ENCODE measurements at regions not wholly inside any gene's neighbourhood (a gene's known extent, or its start where the extent isn't known, plus 50 kb on each side); places are given as distances from the start of the nearest gene placed in this dataset.

GRCh38 chr10:80739963-80740715 is 202.4 kb downstream of the SH2D4B start:
- TF ChIP-seq, protein P1, sequence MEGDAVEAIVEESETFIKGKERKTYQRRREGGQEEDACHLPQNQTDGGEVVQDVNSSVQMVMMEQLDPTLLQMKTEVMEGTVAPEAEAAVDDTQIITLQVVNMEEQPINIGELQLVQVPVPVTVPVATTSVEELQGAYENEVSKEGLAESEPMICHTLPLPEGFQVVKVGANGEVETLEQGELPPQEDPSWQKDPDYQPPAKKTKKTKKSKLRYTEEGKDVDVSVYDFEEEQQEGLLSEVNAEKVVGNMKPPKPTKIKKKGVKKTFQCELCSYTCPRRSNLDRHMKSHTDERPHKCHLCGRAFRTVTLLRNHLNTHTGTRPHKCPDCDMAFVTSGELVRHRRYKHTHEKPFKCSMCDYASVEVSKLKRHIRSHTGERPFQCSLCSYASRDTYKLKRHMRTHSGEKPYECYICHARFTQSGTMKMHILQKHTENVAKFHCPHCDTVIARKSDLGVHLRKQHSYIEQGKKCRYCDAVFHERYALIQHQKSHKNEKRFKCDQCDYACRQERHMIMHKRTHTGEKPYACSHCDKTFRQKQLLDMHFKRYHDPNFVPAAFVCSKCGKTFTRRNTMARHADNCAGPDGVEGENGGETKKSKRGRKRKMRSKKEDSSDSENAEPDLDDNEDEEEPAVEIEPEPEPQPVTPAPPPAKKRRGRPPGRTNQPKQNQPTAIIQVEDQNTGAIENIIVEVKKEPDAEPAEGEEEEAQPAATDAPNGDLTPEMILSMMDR (IDR thresholded peaks at IDR 0.05; ENCODE audit: low read length, missing control alignments) = no peak
- H3K4me3 ChIP-seq (replicated peaks; ENCODE audit: low read depth, low read length) = no peak overlapping the region
- DNase-seq (ENCODE audit: low read depth) = no peak

DNA sequence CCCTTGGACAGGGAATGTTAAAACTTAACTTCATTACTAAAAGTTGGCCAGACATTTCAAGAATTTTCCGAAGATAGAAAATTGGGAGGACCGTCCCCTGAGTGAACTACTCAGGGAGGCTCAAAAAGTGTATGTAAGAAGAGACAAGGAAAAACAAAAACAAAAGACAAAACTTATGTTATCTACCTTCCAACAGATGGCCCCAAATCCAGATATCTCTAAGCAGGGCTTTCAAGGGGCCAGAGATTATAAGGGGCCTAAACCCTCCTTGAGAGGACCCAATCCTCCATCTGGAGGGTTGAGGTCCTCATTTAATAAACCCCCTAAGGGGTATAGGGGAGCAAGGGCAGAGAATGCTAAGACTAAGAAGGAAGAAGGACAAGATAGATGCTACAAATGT is 203.6 kb downstream of the SH2D4B start:
- TF ChIP-seq, protein P1 (IDR thresholded peaks at IDR 0.05; ENCODE audit: low read length, missing control alignments) = no peak
- DNase-seq (ENCODE audit: low read depth) = no peak
- no peak overlapping the region for H3K4me3 ChIP-seq (replicated peaks; ENCODE audit: low read depth, low read length)

DNA sequence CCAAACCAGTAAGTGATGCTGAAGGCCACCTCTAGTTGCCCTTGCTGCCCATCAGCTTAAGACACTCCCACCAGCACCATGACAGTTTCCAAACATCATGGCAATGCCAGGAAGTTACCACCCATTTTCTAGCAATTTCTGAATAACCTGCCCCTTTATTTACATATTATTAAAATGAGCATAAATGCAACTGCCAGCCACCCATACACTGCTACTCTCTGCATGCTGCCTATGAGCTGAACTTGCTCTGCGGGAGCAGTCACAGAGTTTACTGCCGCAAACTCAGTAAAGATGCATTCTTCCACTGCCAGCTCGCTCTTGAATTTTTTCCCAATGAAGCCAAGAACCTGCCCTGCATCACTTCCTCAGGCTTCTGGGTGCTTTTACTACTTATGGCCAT is 212.6 kb downstream of the SH2D4B start:
- no peak for DNase-seq (ENCODE audit: low read depth)
- no peak overlapping the region for H3K4me3 ChIP-seq (replicated peaks; ENCODE audit: low read depth, low read length)
- TF ChIP-seq, protein P1 (IDR thresholded peaks at IDR 0.05; ENCODE audit: low read length, missing control alignments) = no peak

- no peak for DNase-seq (ENCODE audit: low read depth)
- TF ChIP-seq, protein P1 (IDR thresholded peaks at IDR 0.05; ENCODE audit: low read length, missing control alignments) = no peak
- H3K4me3 ChIP-seq (replicated peaks; ENCODE audit: low read depth, low read length) = no peak overlapping the region
These were observed 214.2 kb downstream of the SH2D4B start for GRCh38 chr10:80751940-80752339.

DNA sequence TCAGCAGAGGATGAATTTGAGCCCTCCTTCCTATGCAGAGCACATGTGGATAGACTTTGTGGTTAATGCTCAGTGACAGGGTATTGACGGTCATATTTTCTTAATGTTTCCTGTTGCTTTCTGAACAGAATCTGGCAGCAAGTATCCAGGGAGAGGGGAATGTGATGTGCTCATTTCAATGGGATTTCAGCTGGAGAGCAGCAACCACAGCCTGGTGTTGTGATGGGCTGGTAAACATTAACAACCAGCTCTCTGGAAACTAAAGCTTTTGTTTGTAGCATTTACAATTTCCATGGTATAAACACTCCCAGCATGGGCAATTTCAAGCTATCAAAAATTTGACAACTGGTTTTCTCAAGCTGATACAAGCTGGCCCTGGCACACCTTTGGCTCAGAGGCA is 215.9 kb downstream of the SH2D4B start:
- no peak for DNase-seq (ENCODE audit: low read depth)
- no peak overlapping the region for H3K4me3 ChIP-seq (replicated peaks; ENCODE audit: low read depth, low read length)
- TF ChIP-seq, protein P1 (IDR thresholded peaks at IDR 0.05; ENCODE audit: low read length, missing control alignments) = no peak

DNA sequence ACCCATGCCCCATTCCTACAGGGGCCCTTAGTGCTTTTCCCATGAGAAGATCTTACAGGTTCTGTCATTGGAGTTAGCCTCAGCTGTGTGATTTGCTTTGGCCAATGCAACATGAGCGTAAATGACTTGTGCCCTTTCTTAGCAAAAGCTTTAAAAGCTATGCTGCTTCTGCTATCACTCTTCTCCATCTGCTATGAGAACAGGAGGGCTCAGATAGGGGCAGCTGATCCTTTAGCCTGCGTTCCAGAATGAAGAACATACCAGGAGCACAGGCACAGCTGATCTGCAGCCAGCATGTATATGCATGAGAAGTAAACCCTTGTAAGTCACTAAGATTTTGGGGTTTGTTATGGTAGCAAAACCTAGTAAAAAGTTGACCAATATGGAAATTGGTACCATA is 218.2 kb downstream of the SH2D4B start:
- TF ChIP-seq, protein P1 (IDR thresholded peaks at IDR 0.05; ENCODE audit: low read length, missing control alignments) = no peak
- no peak for DNase-seq (ENCODE audit: low read depth)
- no peak overlapping the region for H3K4me3 ChIP-seq (replicated peaks; ENCODE audit: low read depth, low read length)

DNA sequence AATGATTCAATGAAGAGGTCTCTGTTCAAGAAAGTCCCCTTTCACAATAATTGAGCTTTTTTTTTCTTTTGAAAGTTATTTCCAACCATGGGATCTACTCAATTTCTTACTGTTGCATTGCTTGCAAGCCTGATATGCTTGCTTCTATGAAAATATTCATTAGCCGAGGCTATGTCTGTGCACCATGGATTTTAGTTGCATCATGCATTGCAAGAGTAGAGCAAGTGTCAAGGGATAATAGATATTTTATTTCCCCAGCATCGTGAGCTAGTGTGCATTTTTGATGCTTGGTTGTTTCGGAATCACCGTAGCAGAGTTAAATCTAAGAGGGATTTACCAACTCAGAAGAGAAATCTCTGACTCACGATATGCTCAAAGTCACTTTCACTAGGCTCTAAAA is 222.0 kb downstream of the SH2D4B start:
- TF ChIP-seq, protein P1 (IDR thresholded peaks at IDR 0.05; ENCODE audit: low read length, missing control alignments) = no peak
- no peak overlapping the region for H3K4me3 ChIP-seq (replicated peaks; ENCODE audit: low read depth, low read length)
- no peak for DNase-seq (ENCODE audit: low read depth)
